OCI-LY3 (cell line): ENCODE measurements at regions not wholly inside any gene's neighbourhood (a gene's known extent, or its start where the extent isn't known, plus 50 kb on each side); places are given as distances from the start of the nearest gene placed in this dataset.

Experiments used
- H2AFZ ChIP-seq: fragments of 200-600, 300-600 bp; shearing (Covaris generic); 2 replicates; pipeline ENCODE4 v1.6.0; 2014; ENCODE audit warnings: antibody characterized with exemption, low read depth, low read length
- H3K27ac ChIP-seq: fragments of 200-600, 300-600 bp; sonication (generic); 2 replicates; pipeline ENCODE4 v1.5.1; 2014; ENCODE audit warnings: mild to moderate bottlenecking, low read length, moderate library complexity, mixed read lengths
- H3K27me3 ChIP-seq: fragments of 200-600, 300-600 bp; sonication (generic); 2 replicates; pipeline ENCODE4 v1.6.1; 2014; ENCODE audit warnings: low read depth, low read length, mixed read lengths
- H3K36me3 ChIP-seq: fragments of 200-600, 300-600 bp; sonication (generic); replicated peaks from 2 replicates; pipeline ENCODE3; 2014; ENCODE audit warnings: low read depth, low read length, mixed read lengths
- H3K4me1 ChIP-seq: fragments of 300-600, 200-600 bp; sonication (generic); 2 replicates; pipeline ENCODE4 v1.6.1; 2014; ENCODE audit warnings: low read length, mixed read lengths
- H3K4me2 ChIP-seq: fragments of 200-600, 300-600 bp; sonication (generic); 2 replicates; pipeline ENCODE4 v1.6.1; 2014; ENCODE audit warnings: low read length, mixed read lengths
- H3K4me3 ChIP-seq: fragments of 300-600, 200-600 bp; sonication (generic); 2 replicates; pipeline ENCODE4 v1.5.1; 2014; ENCODE audit warnings: antibody characterized with exemption, mild to moderate bottlenecking, low read length, moderate library complexity
- H3K79me2 ChIP-seq: fragments of 300-600, 200-600 bp; shearing (Covaris generic); 2 replicates; pipeline ENCODE4 v1.6.1; 2014; ENCODE audit warnings: mild to moderate bottlenecking, low read length, mixed read lengths
- H3K9ac ChIP-seq: fragments of 300-600, 200-600 bp; shearing (Covaris generic); 2 replicates; pipeline ENCODE4 v1.6.0; 2014; ENCODE audit warnings: mild to moderate bottlenecking, low read length, moderate library complexity
- H3K9me3 ChIP-seq: fragments of 200-600, 300-600 bp; shearing (Covaris generic); 2 replicates; pipeline ENCODE4 v1.6.1; 2014; ENCODE audit warnings: low read length, mixed read lengths; ENCODE audit not compliant: insufficient read depth
- H4K20me1 ChIP-seq: fragments of 200-600, 300-600 bp; sonication (generic); 2 replicates; pipeline ENCODE4 v1.6.1; 2016; ENCODE audit warnings: low read length, mixed read lengths; ENCODE audit not compliant: insufficient read depth
- CTCF ChIP-seq: fragments of 200-600, 300-600 bp; sonication (generic); IDR thresholded peaks from 2 replicates; pipeline ENCODE4 v1.5.1; 2014; ENCODE audit warnings: antibody characterized with exemption, low read length, low read depth
- EZH2phosphoT487 ChIP-seq: fragments of 200-600 bp; shearing (Covaris generic); IDR thresholded peaks from 2 replicates; pipeline ENCODE4 v1.6.1; 2018; ENCODE audit warnings: antibody characterized with exemption, mixed run types, low read depth

GRCh38 chr3:168961271-168961670 is 702.2 kb downstream of the MECOM start:
- H2AFZ ChIP-seq: no peak overlapping the region
- H3K79me2 ChIP-seq: no peaks in the 10 kb centered on the region
- TF ChIP-seq EZH2phosphoT487 (no peak), CTCF (no peak)
- no peak overlapping the region for H3K27ac ChIP-seq
- no peaks in the 10 kb centered on the region for H3K9me3 ChIP-seq
- no peak overlapping the region for H3K4me2 ChIP-seq
- H3K4me3 ChIP-seq: no peak overlapping the region
- no peaks in the 10 kb centered on the region for H3K27me3 ChIP-seq
- H4K20me1 ChIP-seq: no peaks in the 10 kb centered on the region
- no peaks in the 10 kb centered on the region for H3K4me1 ChIP-seq
- no peaks in the 10 kb centered on the region for H3K36me3 ChIP-seq
- H3K9ac ChIP-seq: no peak overlapping the region

GRCh38 chr3:168959731-168960130 is 703.8 kb downstream of the MECOM start:
- Histone ChIP-seq H4K20me1 (no peaks in the 10 kb centered on the region), H3K4me2 (no peak overlapping the region), H3K9ac (no peak overlapping the region), H3K9me3 (no peaks in the 10 kb centered on the region), H3K27me3 (no peaks in the 10 kb centered on the region), H3K79me2 (no peaks in the 10 kb centered on the region), H3K4me1 (no peaks in the 10 kb centered on the region), H3K27ac (no peak overlapping the region), H3K36me3 (no peaks in the 10 kb centered on the region), H3K4me3 (no peak overlapping the region), H2AFZ (no peak overlapping the region)
- TF ChIP-seq CTCF (no peak), EZH2phosphoT487 (no peak)

GRCh38 chr3:168958466-168958865 is 705.0 kb downstream of the MECOM start:
- no peak for TF ChIP-seq CTCF
- no peak for TF ChIP-seq EZH2phosphoT487
- Histone ChIP-seq H3K9ac (no peak overlapping the region), H3K27ac (no peak overlapping the region), H2AFZ (no peak overlapping the region), H3K9me3 (no peaks in the 10 kb centered on the region), H4K20me1 (no peaks in the 10 kb centered on the region), H3K79me2 (no peaks in the 10 kb centered on the region), H3K4me3 (no peak overlapping the region), H3K4me1 (no peaks in the 10 kb centered on the region), H3K4me2 (no peak overlapping the region), H3K36me3 (no peaks in the 10 kb centered on the region), H3K27me3 (no peaks in the 10 kb centered on the region)

GRCh38 chr3:168956076-168956475 is 707.4 kb downstream of the MECOM start:
- no peaks in the 10 kb centered on the region for H3K36me3 ChIP-seq

More at GRCh38 chr3:168956076-168956475, 707.4 kb downstream of the MECOM start:
- H4K20me1 ChIP-seq: no peaks in the 10 kb centered on the region
- H3K27ac ChIP-seq: no peak overlapping the region
- H3K9ac ChIP-seq: no peak overlapping the region
- no peak overlapping the region for H3K4me2 ChIP-seq
- TF ChIP-seq CTCF: no peak
- no peak for TF ChIP-seq EZH2phosphoT487
- no peaks in the 10 kb centered on the region for H3K9me3 ChIP-seq
- no peaks in the 10 kb centered on the region for H3K27me3 ChIP-seq
- H3K79me2 ChIP-seq: no peaks in the 10 kb centered on the region
- H3K4me1 ChIP-seq: no peaks in the 10 kb centered on the region
- H3K4me3 ChIP-seq: no peak overlapping the region
- no peak overlapping the region for H2AFZ ChIP-seq
